HepG2 (cell line): ENCODE measurements at regions not wholly inside any gene's neighbourhood (a gene's known extent, or its start where the extent isn't known, plus 50 kb on each side); places are given as distances from the start of the nearest gene placed in this dataset.

Experiments used
- ATAC-seq: fragments of 200-7000 bp; cut with Tn5 transposase; 3 replicates; pipeline ENCODE4 v1.9.1; 2020; ENCODE audit warnings: mild to moderate bottlenecking, moderate library complexity
- BruUV-seq: library from RNA; stranded (reverse); fragments of 400-500 nt; replicated peaks from 2 replicates; lab custom pipeline; 2021; lab: Mats Ljungman, UMichigan
- CTCF ChIA-PET: fragments of 300-600 bp; formaldehyde crosslinking; extraction: SDS; loops from one replicate; lab custom pipeline; 2021; ENCODE audit warnings: low total read pairs, inconsistent platforms, low intra/inter-chr PET ratio; lab: Yijun Ruan, JAX
- POLR2A ChIA-PET: fragments of 350-600 bp; sonication (Branson Sonifier 250); formaldehyde crosslinking; loops from one replicate; lab custom pipeline; 2020; ENCODE audit warnings: antibody characterized with exemption, inconsistent platforms; lab: Yijun Ruan, JAX
- DNase-seq: peaks from one replicate; pipeline ENCODE4 v3.0.0-alpha.2; 2015; ENCODE audit warnings: low spot score
- FAIRE-seq: peaks from 3 replicates; lab custom pipeline; 2011; peaks lifted over from hg19 to GRCh38; lab: Jason Lieb, UNC
- H2AFZ ChIP-seq: one replicate; pipeline ENCODE4 v1.6.1; 2011; ENCODE audit warnings: low read length, inconsistent platforms
- H3K27ac ChIP-seq: fragments of 300-600 bp; 3 replicates; pipeline ENCODE4 v1.8.0; 2011; ENCODE audit warnings: mixed run types, mild to moderate bottlenecking, mixed read lengths, low read length, inconsistent platforms; ENCODE audit not compliant: insufficient read depth; ENCODE audit errors: extremely low read length
- H3K27me3 ChIP-seq, 2 experiments: fragments of 200-600 bp in 1 of 2; 2 replicates in 1 of 2; 3 replicates in 1 of 2; pipeline versions ENCODE4 v1.6.0 to v1.8.0; 2011; ENCODE audit warnings: low read length in 2 of 2, mild to moderate bottlenecking in 2 of 2, moderate library complexity in 2 of 2, inconsistent platforms in 1 of 2; ENCODE audit not compliant: insufficient read depth in 2 of 2, control insufficient read depth in 1 of 2
- H3K36me3 ChIP-seq, 2 experiments: fragments of 200-600 bp in 1 of 2; replicated peaks in 1 of 2; 2 replicates in 1 of 2; 3 replicates in 1 of 2; pipeline versions ENCODE4 v1.5.1 to v1.8.0; 2011; ENCODE audit warnings: low read length in 2 of 2, inconsistent platforms in 1 of 2; ENCODE audit not compliant: insufficient read depth in 2 of 2, control insufficient read depth in 1 of 2
- H3K4me1 ChIP-seq: 2 replicates; pipeline ENCODE4 v1.5.1; 2012; ENCODE audit warnings: low read length, inconsistent platforms; ENCODE audit not compliant: insufficient read depth
- H3K4me2 ChIP-seq: 2 replicates; pipeline ENCODE4 v1.6.0; 2011; ENCODE audit warnings: low read depth, low read length, inconsistent platforms
- H3K4me3 ChIP-seq, 3 experiments: fragments of 200-600 bp in 1 of 3; sonication (generic), shearing (Covaris generic) in 1 of 3; replicated peaks in 1 of 3; 2 replicates each; pipeline ENCODE4 v1.5.1; 2011 to 2016; ENCODE audit warnings: low read length in 3 of 3, inconsistent platforms in 2 of 3, low read depth in 2 of 3, mild to moderate bottlenecking in 2 of 3, control low read depth in 1 of 3, mixed read lengths in 1 of 3; ENCODE audit not compliant: insufficient read depth in 1 of 3
- H3K79me2 ChIP-seq: one replicate; pipeline ENCODE4 v1.6.1; 2011; ENCODE audit warnings: low read length, inconsistent platforms; ENCODE audit not compliant: insufficient read depth
- H3K9ac ChIP-seq: 2 replicates; pipeline ENCODE4 v1.6.0; 2011; ENCODE audit warnings: mild to moderate bottlenecking, low read depth, low read length, inconsistent platforms; ENCODE audit not compliant: insufficient read depth
- H3K9me3 ChIP-seq: 2 replicates; pipeline ENCODE4 v1.5.1; 2012; ENCODE audit warnings: mild to moderate bottlenecking, low read length
- H4K20me1 ChIP-seq: 2 replicates; pipeline ENCODE4 v1.6.0; 2011; ENCODE audit warnings: inconsistent platforms, mild to moderate bottlenecking, low read length, moderate library complexity; ENCODE audit not compliant: insufficient read depth
- KIAA2018 ChIP-seq: sonication (generic); formaldehyde crosslinking; IDR thresholded peaks from 2 replicates; pipeline ENCODE4 v1.5.0; 2020; ENCODE audit warnings: mild to moderate bottlenecking, missing genetic modification reagents, borderline replicate concordance
- PBX3 ChIP-seq: sonication (generic); formaldehyde crosslinking; IDR thresholded peaks from 2 replicates; pipeline ENCODE4 v1.8.1; 2023; ENCODE audit warnings: missing genetic modification reagents, inconsistent platforms, borderline replicate concordance
- TCF12 ChIP-seq, 2 experiments: fragments of 450-650 bp in 1 of 2; sonication (generic) in 1 of 2; formaldehyde crosslinking in 1 of 2; IDR thresholded peaks; 2 replicates each; pipeline versions ENCODE4 v1.6.1 to v1.8.0; 2017 to 2022; ENCODE audit warnings: antibody characterized with exemption in 1 of 2, mild to moderate bottlenecking in 1 of 2, missing genetic modification reagents in 1 of 2, moderate library complexity in 1 of 2
- ZBTB4 ChIP-seq: sonication (generic); formaldehyde crosslinking; IDR thresholded peaks from 2 replicates; pipeline ENCODE4 v1.4.0; 2020; ENCODE audit warnings: missing genetic modification reagents, mild to moderate bottlenecking, borderline replicate concordance
- ZNF121 ChIP-seq: sonication (generic); formaldehyde crosslinking; IDR thresholded peaks from 2 replicates; pipeline ENCODE4 v1.5.0; 2020; ENCODE audit warnings: mild to moderate bottlenecking, missing genetic modification reagents
- ZNF33B ChIP-seq: sonication (generic); formaldehyde crosslinking; IDR thresholded peaks from 2 replicates; pipeline ENCODE4 v1.5.1; 2020; ENCODE audit warnings: mild to moderate bottlenecking, missing genetic modification reagents
- ZNF570 ChIP-seq: sonication (generic); formaldehyde crosslinking; IDR thresholded peaks from 2 replicates; pipeline ENCODE4 v1.4.0; 2020; ENCODE audit warnings: mild to moderate bottlenecking, missing genetic modification reagents, borderline replicate concordance
- ZNF709 ChIP-seq: sonication (generic); formaldehyde crosslinking; IDR thresholded peaks from 2 replicates; pipeline ENCODE4 v1.5.0; 2020; ENCODE audit warnings: mild to moderate bottlenecking, missing genetic modification reagents
- WGBS: methylation state at CpG from one replicate; pipeline ENCODE4 v1.1.6; 2017; ENCODE audit warnings: low lambda C conversion rate; 5-methylcytosine and 5-hydroxymethylcytosine counted together
- in situ Hi-C: cut with HindIII; loops from 2 replicates; pipeline ENCODE4 v1.10.0; 2017; ENCODE audit warnings: low pct_unique_long_range_greater_than_20kb; ENCODE audit not compliant: extremely low pct_ligation_motif_present
- intact Hi-C: fragments of 100-400 bp; cut with micrococcal nuclease; formaldehyde crosslinking; loops from one replicate; pipeline ENCODE4 v1.10.0; 2022; ENCODE audit not compliant: unreplicated experiment

- TF ChIP-seq PBX3 (CRISPR knock-in tag) = no peak
- TF ChIP-seq, all 625 proteins: peak for 0
Observed at GRCh38 chr2:100632759-100633158, 70.0 kb downstream of the PDCL3 start (continued).

GRCh38 chr2:100639588-100640390 lies 77.0 kb downstream of the PDCL3 start:
- Histone ChIP-seq H3K4me3 (no peak overlapping the region), H3K4me2 (no peak overlapping the region), H3K27me3 (peaks cover 4 to 59% of the 10 kb centered on the region in 2 experiments; a peak in 4 of 5 replicates), H3K9ac (no peak overlapping the region), H3K27ac (no peak overlapping the region), H3K9me3 (no peaks in the 10 kb centered on the region), H3K4me1 (no peaks in the 10 kb centered on the region), H3K79me2 (no peaks in the 10 kb centered on the region), H4K20me1 (no peaks in the 10 kb centered on the region), H2AFZ (no peak overlapping the region), H3K36me3 (no peaks in the 10 kb centered on the region)
- intact Hi-C loops (no loop called here), in situ Hi-C loops (no loop called here)
- no TSS peak for BruUV-seq
- FAIRE-seq = no peak
- no peak for DNase-seq
- ChIA-PET POLR2A (no interaction called here), CTCF (no interaction called here)
- ATAC-seq = no peak
- WGBS = 30% methylated on average over 13 of the region's 14 CpGs
- TF ChIP-seq ZBTB4 (CRISPR knock-in tag) (no peak), ZNF709 (CRISPR knock-in tag) (no peak), TCF12 (IDR thresholded peaks at IDR 0.05) (no peak), TCF12 (CRISPR knock-in tag; IDR thresholded peaks at IDR 0.05) (no peak), KIAA2018 (CRISPR knock-in tag) (no peak), ZNF33B (CRISPR knock-in tag) (no peak), ZNF570 (CRISPR knock-in tag) (no peak), ZNF121 (CRISPR knock-in tag) (no peak)
